GM13977 (cell line): ENCODE measurements at regions not wholly inside any gene's neighbourhood (a gene's known extent, or its start where the extent isn't known, plus 50 kb on each side); places are given as distances from the start of the nearest gene placed in this dataset.

ENCODE experiments used
- DNase-seq: peaks from one replicate; pipeline ENCODE4 v3.0.0; 2012; ENCODE audit warnings: low spot score
- in situ Hi-C: fragments of 300-500 bp; cut with MboI; formaldehyde crosslinking; loops from one replicate; pipeline ENCODE4 v1.12.0; 2022; ENCODE audit warnings: low sequenced_read_pairs, low pct_unique_long_range_greater_than_20kb, mixed read lengths, inconsistent platforms; ENCODE audit not compliant: unreplicated experiment
- TF ChIP-seq, protein P1 (sequence below): IDR thresholded peaks from 2 replicates; pipeline ENCODE4 v1.5.1; 2012; ENCODE audit warnings: mild to moderate bottlenecking, control low read depth; ENCODE audit not compliant: insufficient read depth; ENCODE audit errors: extremely low read depth, missing control alignments

- TF ChIP-seq, protein P1, sequence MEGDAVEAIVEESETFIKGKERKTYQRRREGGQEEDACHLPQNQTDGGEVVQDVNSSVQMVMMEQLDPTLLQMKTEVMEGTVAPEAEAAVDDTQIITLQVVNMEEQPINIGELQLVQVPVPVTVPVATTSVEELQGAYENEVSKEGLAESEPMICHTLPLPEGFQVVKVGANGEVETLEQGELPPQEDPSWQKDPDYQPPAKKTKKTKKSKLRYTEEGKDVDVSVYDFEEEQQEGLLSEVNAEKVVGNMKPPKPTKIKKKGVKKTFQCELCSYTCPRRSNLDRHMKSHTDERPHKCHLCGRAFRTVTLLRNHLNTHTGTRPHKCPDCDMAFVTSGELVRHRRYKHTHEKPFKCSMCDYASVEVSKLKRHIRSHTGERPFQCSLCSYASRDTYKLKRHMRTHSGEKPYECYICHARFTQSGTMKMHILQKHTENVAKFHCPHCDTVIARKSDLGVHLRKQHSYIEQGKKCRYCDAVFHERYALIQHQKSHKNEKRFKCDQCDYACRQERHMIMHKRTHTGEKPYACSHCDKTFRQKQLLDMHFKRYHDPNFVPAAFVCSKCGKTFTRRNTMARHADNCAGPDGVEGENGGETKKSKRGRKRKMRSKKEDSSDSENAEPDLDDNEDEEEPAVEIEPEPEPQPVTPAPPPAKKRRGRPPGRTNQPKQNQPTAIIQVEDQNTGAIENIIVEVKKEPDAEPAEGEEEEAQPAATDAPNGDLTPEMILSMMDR = no peak
- in situ Hi-C loops = no loop called here
These were observed 369.2 kb upstream of the AKR1E2 start for GRCh38 chr10:4456776-4457175.

DNA sequence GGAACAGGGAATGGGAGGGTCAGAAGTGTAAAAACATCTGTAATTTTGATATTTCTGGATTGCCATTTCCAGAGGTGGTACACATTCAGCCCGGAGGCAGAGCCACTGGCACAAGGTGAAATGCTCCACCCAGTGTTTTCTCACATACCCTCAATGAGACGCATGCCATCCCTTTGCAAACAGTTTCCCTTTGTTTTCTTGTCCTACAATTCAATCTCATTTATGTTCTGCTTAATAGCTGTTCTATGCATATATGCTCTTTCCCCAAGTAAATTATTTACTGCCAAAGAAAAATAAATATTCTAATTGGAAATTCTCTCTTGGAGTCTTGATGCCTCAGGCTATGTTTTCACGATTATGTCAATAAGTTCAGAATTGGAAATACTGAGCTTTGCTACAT lies 369.7 kb upstream of the AKR1E2 start:
- in situ Hi-C loops = no loop called here
- DNase-seq = no peak
- TF ChIP-seq, protein P1 = no peak

More at GRCh38 chr10:4456776-4457175, 369.2 kb upstream of the AKR1E2 start:
- DNase-seq = no peak

DNA sequence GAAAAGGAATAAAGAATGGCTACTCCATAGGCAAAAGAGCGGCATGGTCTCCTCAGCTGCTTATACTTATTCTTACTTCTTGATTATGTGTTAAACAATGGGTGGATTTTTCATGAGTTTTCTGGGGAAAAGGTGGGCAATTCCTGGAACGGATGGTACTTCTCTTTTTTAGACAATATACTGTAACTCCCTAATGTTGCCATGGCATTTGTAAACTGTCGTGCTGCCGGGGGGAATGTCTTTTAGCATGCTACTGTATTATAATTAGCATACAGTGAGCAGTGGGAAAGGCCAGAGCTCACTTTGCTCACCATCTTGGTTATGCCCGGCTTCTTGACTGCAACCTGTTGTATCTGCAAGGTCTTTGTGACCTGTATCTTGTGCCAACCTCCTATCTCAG lies 372.1 kb upstream of the AKR1E2 start:
- no peak for DNase-seq
- TF ChIP-seq, protein P1 = no peak
- in situ Hi-C loops = no loop called here

DNA sequence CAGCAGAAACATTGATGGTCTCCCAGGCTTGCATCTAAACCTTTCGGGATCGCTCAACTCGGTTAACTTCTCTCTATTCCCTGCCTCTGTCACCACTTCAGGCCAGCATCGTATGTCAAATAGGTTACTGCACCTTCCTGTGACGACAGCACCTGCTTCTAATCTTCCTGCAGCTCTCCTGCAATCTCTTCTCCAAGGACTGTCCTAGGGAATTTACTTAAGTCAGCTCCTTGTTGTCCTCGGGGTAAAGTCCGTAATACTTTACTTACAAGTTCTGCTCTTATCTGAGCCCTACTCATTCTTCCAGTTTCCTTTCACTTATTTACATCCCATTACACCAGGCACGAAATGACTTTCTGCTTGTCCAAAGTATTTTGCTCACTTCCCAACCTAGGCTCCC lies 372.7 kb upstream of the AKR1E2 start:
- in situ Hi-C loops = no loop called here
- TF ChIP-seq, protein P1 = no peak

DNA sequence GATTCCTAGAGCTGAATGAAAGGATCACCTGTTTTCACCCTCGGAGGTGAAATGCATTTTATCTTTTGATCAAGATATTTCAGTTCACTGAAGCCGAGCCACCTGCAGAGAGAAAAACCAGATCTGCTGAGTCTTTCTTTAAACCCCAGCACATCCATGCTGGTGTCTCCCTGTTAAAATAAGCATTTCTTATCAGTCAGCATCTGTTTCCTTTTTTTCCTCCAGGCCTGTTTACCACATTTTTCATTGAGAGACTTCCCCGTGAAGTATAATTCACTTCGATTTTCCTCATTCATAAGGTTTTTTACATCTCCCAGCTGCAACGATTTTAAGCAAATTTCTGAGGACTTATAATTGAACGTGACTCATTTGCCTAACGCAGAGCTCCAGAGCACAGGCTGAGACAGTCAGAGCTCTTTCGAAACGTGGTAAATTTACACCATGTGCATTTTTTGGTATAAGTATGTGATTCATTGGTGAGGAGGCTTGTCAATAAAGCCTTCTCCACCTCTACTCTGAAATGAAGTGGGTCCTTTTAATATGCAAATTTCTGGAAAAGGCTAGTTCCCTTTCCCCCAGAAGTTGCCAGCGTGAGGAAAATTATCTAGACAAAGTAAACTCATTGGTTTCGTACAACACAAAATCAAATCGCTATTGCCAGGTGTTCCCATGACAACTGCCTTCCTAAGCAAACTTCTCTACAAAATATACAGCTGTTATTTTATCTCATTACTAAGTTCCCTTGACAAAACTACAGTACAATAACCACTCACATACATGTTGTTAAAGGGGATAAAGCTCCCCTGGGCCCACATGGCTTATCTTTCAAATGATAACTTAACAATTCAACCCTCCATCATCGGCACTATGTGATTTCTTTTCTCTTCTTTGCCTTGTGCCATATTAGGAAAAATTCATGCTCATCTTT lies 374.8 kb upstream of the AKR1E2 start:
- TF ChIP-seq, protein P1 = no peak
- no peak for DNase-seq
- in situ Hi-C loops = no loop called here

More for the DNA sequence above, 372.7 kb upstream of the AKR1E2 start:
- DNase-seq = no peak

- TF ChIP-seq, protein P1 = no peak
- no peak for DNase-seq
- in situ Hi-C loops = no loop called here
These were observed 375.8 kb upstream of the AKR1E2 start for GRCh38 chr10:4450169-4450568.
